C4-2B (cell line): ENCODE measurements at regions not wholly inside any gene's neighbourhood (a gene's known extent, or its start where the extent isn't known, plus 50 kb on each side); places are given as distances from the start of the nearest gene placed in this dataset.

Experiments
- CTCF ChIP-seq: fragments of 450-650 bp; conservative IDR thresholded peaks from 2 replicates; pipeline ENCODE4 v1.5.1; 2017; ENCODE audit warnings: mild to moderate bottlenecking
- ZFX ChIP-seq: fragments of 450-650 bp; IDR thresholded peaks from 2 replicates; pipeline ENCODE4 v1.6.1; 2017

GRCh38 chr10:107418085-107418806 lies 253.7 kb upstream of the SORCS1 start:
- TF ChIP-seq CTCF: no peak
- TF ChIP-seq ZFX: no peak
